Neural cell (in vitro differentiated cells): ENCODE measurements at regions not wholly inside any gene's neighbourhood (a gene's known extent, or its start where the extent isn't known, plus 50 kb on each side); places are given as distances from the start of the nearest gene placed in this dataset.

Experiments used
- H2AFZ ChIP-seq: fragments of 200-600, 300-800 bp; sonication (generic), shearing (Covaris generic); 2 replicates; pipeline ENCODE4 v1.6.0; 2014; ENCODE audit warnings: low read depth, mild to moderate bottlenecking, antibody characterized with exemption, low read length, moderate library complexity
- H3F3A ChIP-seq: fragments of 200-600 bp; shearing (Covaris generic); 2 replicates; pipeline ENCODE4 v1.6.1; 2016; ENCODE audit warnings: mild to moderate bottlenecking, moderate library complexity, mixed read lengths, antibody characterized with exemption, low read length; ENCODE audit not compliant: insufficient read depth, poor library complexity, severe bottlenecking
- H3K27ac ChIP-seq: fragments of 200-600, 300-800 bp; sonication (generic), shearing (Covaris generic); 2 replicates; pipeline ENCODE4 v1.5.1; 2014; ENCODE audit warnings: mild to moderate bottlenecking, low read length, moderate library complexity
- H3K27me3 ChIP-seq: fragments of 300-800, 200-600 bp; sonication (generic), shearing (Covaris generic); 2 replicates; pipeline ENCODE4 v1.6.0; 2014; ENCODE audit warnings: mild to moderate bottlenecking, low read depth, low read length, moderate library complexity; ENCODE audit not compliant: insufficient read depth
- H3K36me3 ChIP-seq: fragments of 300-800, 200-600 bp; sonication (generic), shearing (Covaris generic); 2 replicates; pipeline ENCODE4 v1.5.1; 2014; ENCODE audit warnings: mild to moderate bottlenecking, antibody characterized with exemption, low read length, moderate library complexity; ENCODE audit not compliant: insufficient read depth
- H3K4me2 ChIP-seq: fragments of 300-800, 200-600 bp; sonication (generic), shearing (Covaris generic); 2 replicates; pipeline ENCODE4 v1.6.0; 2014; ENCODE audit warnings: mild to moderate bottlenecking, low read length
- H3K4me3 ChIP-seq: fragments of 300-800, 200-600 bp; sonication (generic), shearing (Covaris generic); 2 replicates; pipeline ENCODE4 v1.5.1; 2014; ENCODE audit warnings: mild to moderate bottlenecking, low read length, moderate library complexity
- H3K79me2 ChIP-seq: fragments of 200-600 bp; shearing (Covaris generic); replicated peaks from 2 replicates; pipeline ENCODE4 v1.6.0; 2014; ENCODE audit warnings: mild to moderate bottlenecking, low read length, moderate library complexity; ENCODE audit not compliant: insufficient read depth
- H3K9ac ChIP-seq: fragments of 300-800, 200-600 bp; sonication (generic), shearing (Covaris generic); 2 replicates; pipeline ENCODE4 v1.6.1; 2016; ENCODE audit warnings: mild to moderate bottlenecking, low read length, mixed read lengths
- H3K9me2 ChIP-seq: fragments of 200-600 bp; shearing (Covaris generic); 2 replicates; pipeline ENCODE4 v1.6.1; 2016; ENCODE audit warnings: mild to moderate bottlenecking, low read length, mixed read lengths; ENCODE audit not compliant: insufficient read depth
- H3K9me3 ChIP-seq: fragments of 200-600, 300-800 bp; sonication (generic), shearing (Covaris generic); 2 replicates; pipeline ENCODE4 v1.6.1; 2016; ENCODE audit warnings: mild to moderate bottlenecking, mixed run types, low read length, moderate library complexity, mixed read lengths
- H4K20me1 ChIP-seq: fragments of 200-600 bp; shearing (Covaris generic); 2 replicates; pipeline ENCODE4 v1.6.1; 2016; ENCODE audit warnings: mild to moderate bottlenecking, mixed run types; ENCODE audit not compliant: insufficient read depth
- EP300 ChIP-seq: fragments of 450-650 bp; conservative IDR thresholded peaks from 2 replicates; pipeline ENCODE4 v1.6.1; 2014; ENCODE audit warnings: antibody characterized with exemption, mild to moderate bottlenecking, moderate library complexity; ENCODE audit not compliant: poor library complexity, severe bottlenecking
- EZH2 ChIP-seq: fragments of 200-600, 300-800 bp; shearing (Covaris generic), sonication (generic); IDR thresholded peaks from 2 replicates; pipeline ENCODE4 v1.6.1; 2014; ENCODE audit warnings: antibody characterized with exemption, low read length, borderline replicate concordance, mild to moderate bottlenecking; ENCODE audit not compliant: insufficient read depth, poor library complexity, severe bottlenecking
- MXI1 ChIP-seq: fragments of 450-650 bp; conservative IDR thresholded peaks from 2 replicates; pipeline ENCODE4 v1.6.1; 2014; ENCODE audit warnings: antibody characterized with exemption, mild to moderate bottlenecking; ENCODE audit not compliant: poor library complexity, severe bottlenecking
- POLR2AphosphoS5 ChIP-seq: IDR thresholded peaks from 2 replicates; pipeline ENCODE4 v1.6.1; 2012
- RAD21 ChIP-seq: fragments of 450-650 bp; conservative IDR thresholded peaks from 2 replicates; pipeline ENCODE4 v1.6.1; 2014; ENCODE audit warnings: antibody characterized with exemption, mild to moderate bottlenecking, moderate library complexity
- SMC3 ChIP-seq: fragments of 450-650 bp; conservative IDR thresholded peaks from 2 replicates; pipeline ENCODE4 v1.6.1; 2014; ENCODE audit warnings: antibody characterized with exemption, mild to moderate bottlenecking, moderate library complexity; ENCODE audit not compliant: poor library complexity
- TAF1 ChIP-seq: IDR thresholded peaks from 2 replicates; pipeline ENCODE4 v1.6.1; 2012; ENCODE audit warnings: low read depth
- TF ChIP-seq, protein P1 (sequence below): fragments of 450-650 bp; IDR thresholded peaks from 2 replicates; pipeline ENCODE4 v1.5.1; 2014; ENCODE audit warnings: antibody characterized with exemption, mild to moderate bottlenecking, moderate library complexity; ENCODE audit not compliant: poor library complexity, severe bottlenecking

DNA sequence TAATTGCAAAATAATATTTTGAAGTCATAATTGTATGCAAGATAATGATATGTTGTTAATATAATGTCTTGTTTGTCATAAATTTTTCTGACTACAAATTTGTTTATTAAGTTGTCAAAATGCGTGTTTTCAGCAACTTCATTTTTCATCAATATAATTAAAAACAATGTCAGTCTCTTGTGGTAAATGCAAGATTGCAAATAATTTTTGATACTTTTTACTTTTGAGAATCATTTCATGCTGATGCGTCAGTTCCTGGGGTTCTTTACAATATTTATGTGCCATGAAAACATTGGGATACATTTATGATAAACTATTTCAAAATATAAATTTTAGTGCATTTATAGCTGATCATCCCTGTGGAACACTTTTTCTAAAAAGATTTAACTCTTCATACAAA lies 1504.8 kb downstream of the BRD1 start:
- Histone ChIP-seq H3K9me2 (no peaks in the 10 kb centered on the region), H2AFZ (no peak overlapping the region), H4K20me1 (no peaks in the 10 kb centered on the region), H3K9me3 (no peaks in the 10 kb centered on the region), H3K27me3 (no peaks in the 10 kb centered on the region), H3F3A (no peaks in the 10 kb centered on the region), H3K9ac (no peak overlapping the region), H3K79me2 (no peaks in the 10 kb centered on the region), H3K27ac (no peak overlapping the region), H3K36me3 (no peaks in the 10 kb centered on the region), H3K4me3 (no peak overlapping the region), H3K4me2 (no peak overlapping the region)
- TF ChIP-seq, protein P1, sequence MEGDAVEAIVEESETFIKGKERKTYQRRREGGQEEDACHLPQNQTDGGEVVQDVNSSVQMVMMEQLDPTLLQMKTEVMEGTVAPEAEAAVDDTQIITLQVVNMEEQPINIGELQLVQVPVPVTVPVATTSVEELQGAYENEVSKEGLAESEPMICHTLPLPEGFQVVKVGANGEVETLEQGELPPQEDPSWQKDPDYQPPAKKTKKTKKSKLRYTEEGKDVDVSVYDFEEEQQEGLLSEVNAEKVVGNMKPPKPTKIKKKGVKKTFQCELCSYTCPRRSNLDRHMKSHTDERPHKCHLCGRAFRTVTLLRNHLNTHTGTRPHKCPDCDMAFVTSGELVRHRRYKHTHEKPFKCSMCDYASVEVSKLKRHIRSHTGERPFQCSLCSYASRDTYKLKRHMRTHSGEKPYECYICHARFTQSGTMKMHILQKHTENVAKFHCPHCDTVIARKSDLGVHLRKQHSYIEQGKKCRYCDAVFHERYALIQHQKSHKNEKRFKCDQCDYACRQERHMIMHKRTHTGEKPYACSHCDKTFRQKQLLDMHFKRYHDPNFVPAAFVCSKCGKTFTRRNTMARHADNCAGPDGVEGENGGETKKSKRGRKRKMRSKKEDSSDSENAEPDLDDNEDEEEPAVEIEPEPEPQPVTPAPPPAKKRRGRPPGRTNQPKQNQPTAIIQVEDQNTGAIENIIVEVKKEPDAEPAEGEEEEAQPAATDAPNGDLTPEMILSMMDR = no peak
- no peak for TF ChIP-seq RAD21

DNA sequence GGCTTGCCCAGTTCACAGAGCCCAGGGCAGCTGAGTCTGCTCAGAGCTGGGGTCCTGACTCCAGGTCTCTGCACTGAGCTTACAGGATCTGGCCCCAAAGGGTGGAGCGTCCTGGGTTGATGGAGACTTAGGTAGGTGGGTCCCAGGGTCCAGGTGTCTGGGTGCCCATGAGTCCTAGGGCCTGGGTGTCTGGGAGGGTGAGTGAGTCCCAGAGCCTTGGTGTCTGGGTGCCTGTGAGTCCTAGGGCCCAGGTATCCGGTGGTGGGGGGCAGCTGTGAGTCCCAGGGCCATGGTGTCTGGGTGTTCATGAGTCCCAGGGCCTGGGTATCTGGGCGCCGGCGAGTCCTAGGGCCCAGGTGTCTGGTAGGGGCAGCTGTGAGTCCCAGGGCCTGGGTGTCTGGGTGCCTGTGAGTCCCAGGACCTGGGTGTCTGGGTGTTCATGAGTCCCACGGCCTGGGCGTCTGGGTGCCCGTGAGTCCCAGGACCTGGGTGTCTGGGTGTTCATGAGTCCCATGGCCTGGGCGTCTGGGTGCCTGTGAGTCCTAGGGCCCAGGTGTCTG lies 1505.6 kb downstream of the BRD1 start:
- TF ChIP-seq EP300 = no peak
- TF ChIP-seq, protein P1 = no peak
- no peak for TF ChIP-seq SMC3
- no peak for TF ChIP-seq RAD21
- TF ChIP-seq EZH2 = no peak
- TF ChIP-seq MXI1 = no peak
- Histone ChIP-seq H3K79me2 (no peaks in the 10 kb centered on the region), H3K9ac (no peak overlapping the region), H3K36me3 (no peaks in the 10 kb centered on the region), H3F3A (no peaks in the 10 kb centered on the region), H3K27me3 (no peaks in the 10 kb centered on the region), H3K4me2 (no peak overlapping the region), H3K27ac (no peak overlapping the region), H3K9me3 (no peaks in the 10 kb centered on the region), H3K4me3 (no peak overlapping the region), H2AFZ (no peak overlapping the region), H3K9me2 (no peaks in the 10 kb centered on the region), H4K20me1 (no peaks in the 10 kb centered on the region)

GRCh38 chr22:48320683-48321451 lies 1506.8 kb downstream of the BRD1 start:
- no peak overlapping the region for H3K27ac ChIP-seq
- H3K4me2 ChIP-seq = no peak overlapping the region
- no peaks in the 10 kb centered on the region for H3K79me2 ChIP-seq
- H3K9me2 ChIP-seq = no peaks in the 10 kb centered on the region
- H3K36me3 ChIP-seq = no peaks in the 10 kb centered on the region
- H3K9me3 ChIP-seq = no peaks in the 10 kb centered on the region
- TF ChIP-seq EZH2 (no peak), EP300 (no peak), RAD21 (no peak), POLR2AphosphoS5 (no peak), SMC3 (no peak), TAF1 (no peak)
- TF ChIP-seq, protein P1 = no peak
- H3K9ac ChIP-seq = no peak overlapping the region
- no peaks in the 10 kb centered on the region for H4K20me1 ChIP-seq
- no peaks in the 10 kb centered on the region for H3K27me3 ChIP-seq
- no peaks in the 10 kb centered on the region for H3F3A ChIP-seq
- H2AFZ ChIP-seq = no peak overlapping the region
- H3K4me3 ChIP-seq = no peak overlapping the region
